GM12892 (cell line): ENCODE measurements at regions not wholly inside any gene's neighbourhood (a gene's known extent, or its start where the extent isn't known, plus 50 kb on each side); places are given as distances from the start of the nearest gene placed in this dataset.

Experiments used
- POLR2A ChIP-seq: IDR thresholded peaks from 2 replicates; pipeline ENCODE4 v1.6.1; 2011; ENCODE audit warnings: low read depth, low read length, control low read depth
- POLR2AphosphoS5 ChIP-seq: IDR thresholded peaks from 2 replicates; pipeline ENCODE4 v1.6.1; 2011; ENCODE audit warnings: low read depth, low read length, control low read depth

DNA sequence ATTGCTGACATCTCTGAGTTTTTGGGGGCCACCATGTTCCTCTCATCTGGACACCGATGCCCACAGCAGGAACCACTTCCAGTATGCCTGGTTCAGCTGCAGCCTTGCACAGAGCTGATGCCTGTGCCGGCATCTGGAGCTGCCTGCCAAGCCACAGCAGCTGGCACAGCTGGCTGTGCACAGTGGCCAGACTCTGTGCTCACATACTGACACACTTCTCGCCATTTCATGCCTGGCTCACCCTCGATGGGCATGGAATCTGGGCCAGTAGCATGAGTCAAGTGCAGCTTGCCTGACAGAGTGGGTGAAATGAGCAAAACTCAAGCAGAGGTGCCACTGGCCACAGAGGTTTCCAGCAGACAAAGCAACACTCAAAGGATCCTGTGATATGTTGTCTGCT is 863.4 kb downstream of the DNAH5 start:
- TF ChIP-seq POLR2A, result no peak
- TF ChIP-seq POLR2AphosphoS5, result no peak
